Brain microvascular endothelial cell (primary cell): ENCODE measurements at regions not wholly inside any gene's neighbourhood (a gene's known extent, or its start where the extent isn't known, plus 50 kb on each side); places are given as distances from the start of the nearest gene placed in this dataset.

Experiments used
- DNase-seq: peaks from one replicate; pipeline ENCODE4 v3.0.0-alpha.2; 2020
- H3K27ac ChIP-seq: fragments of 250-450 bp; sonication (Bioruptor Pico); 2 replicates; pipeline ENCODE4 v1.5.1; 2020; ENCODE audit warnings: mild to moderate bottlenecking, moderate library complexity
- H3K27me3 ChIP-seq: fragments of 250-450 bp; sonication (Bioruptor Pico); replicated peaks from 2 replicates; pipeline ENCODE4 v1.5.1; 2020; ENCODE audit warnings: mild to moderate bottlenecking
- H3K36me3 ChIP-seq: fragments of 250-450 bp; sonication (Bioruptor Pico); replicated peaks from 2 replicates; pipeline ENCODE4 v1.5.1; 2020; ENCODE audit warnings: mild to moderate bottlenecking
- H3K4me3 ChIP-seq: 2 replicates; pipeline ENCODE4 v1.5.1; 2011; ENCODE audit warnings: low read depth, mild to moderate bottlenecking, control low read depth, low read length, moderate library complexity
- in situ Hi-C: cut with HindIII; loops from 2 replicates; pipeline ENCODE4 v1.10.0; 2017; ENCODE audit warnings: low sequenced_read_pairs, low pct_ligation_motif_present
- TF ChIP-seq, protein P1 (sequence below): IDR thresholded peaks from 2 replicates; pipeline ENCODE4 v1.5.1; 2011; ENCODE audit warnings: low read depth, mild to moderate bottlenecking, moderate library complexity, low read length, control low read depth, inconsistent platforms; ENCODE audit errors: missing control alignments

DNA sequence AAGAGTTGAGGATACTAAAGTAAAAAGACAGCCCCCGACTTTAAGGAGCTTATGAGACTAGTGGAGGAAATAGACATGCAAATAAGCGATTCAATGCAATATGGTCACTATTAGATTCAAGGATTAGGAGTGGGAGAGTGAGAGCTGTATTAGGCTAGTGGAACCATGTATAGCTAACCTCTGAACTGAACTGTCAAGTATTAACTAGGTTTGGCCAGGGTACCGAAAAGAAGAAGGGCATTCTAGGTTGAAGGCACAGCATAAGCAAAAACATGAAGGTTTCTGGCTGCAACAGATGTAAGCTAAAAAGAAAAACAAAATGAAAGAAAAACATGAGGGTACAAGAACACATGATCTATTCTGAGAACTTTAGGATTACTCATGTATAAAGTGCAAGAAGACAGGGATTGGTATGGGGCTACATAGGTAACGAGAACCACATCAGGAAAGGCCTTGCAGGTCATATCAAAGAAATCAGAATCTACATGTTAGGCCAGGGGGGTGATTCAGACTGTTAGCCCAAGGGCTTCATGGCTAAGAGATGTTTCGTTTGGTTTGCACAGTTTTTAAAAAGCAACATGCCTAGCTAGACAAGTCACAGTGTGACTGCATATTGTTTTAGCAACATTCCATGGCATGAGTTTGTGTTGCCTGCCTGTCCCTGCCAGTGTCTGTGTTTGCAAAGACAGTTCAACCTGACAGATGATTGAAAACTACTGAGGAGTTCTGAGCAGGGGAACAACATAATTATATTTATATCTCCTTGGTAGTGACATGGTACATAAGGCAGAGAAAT is 54.4 kb upstream of the HAO2 start:
- DNase-seq, result no peak
- in situ Hi-C loops, result no loop called here
- Histone ChIP-seq H3K27ac (no peak overlapping the region), H3K4me3 (no peak overlapping the region), H3K36me3 (no peaks in the 10 kb centered on the region), H3K27me3 (no peaks in the 10 kb centered on the region)
- TF ChIP-seq, protein P1, sequence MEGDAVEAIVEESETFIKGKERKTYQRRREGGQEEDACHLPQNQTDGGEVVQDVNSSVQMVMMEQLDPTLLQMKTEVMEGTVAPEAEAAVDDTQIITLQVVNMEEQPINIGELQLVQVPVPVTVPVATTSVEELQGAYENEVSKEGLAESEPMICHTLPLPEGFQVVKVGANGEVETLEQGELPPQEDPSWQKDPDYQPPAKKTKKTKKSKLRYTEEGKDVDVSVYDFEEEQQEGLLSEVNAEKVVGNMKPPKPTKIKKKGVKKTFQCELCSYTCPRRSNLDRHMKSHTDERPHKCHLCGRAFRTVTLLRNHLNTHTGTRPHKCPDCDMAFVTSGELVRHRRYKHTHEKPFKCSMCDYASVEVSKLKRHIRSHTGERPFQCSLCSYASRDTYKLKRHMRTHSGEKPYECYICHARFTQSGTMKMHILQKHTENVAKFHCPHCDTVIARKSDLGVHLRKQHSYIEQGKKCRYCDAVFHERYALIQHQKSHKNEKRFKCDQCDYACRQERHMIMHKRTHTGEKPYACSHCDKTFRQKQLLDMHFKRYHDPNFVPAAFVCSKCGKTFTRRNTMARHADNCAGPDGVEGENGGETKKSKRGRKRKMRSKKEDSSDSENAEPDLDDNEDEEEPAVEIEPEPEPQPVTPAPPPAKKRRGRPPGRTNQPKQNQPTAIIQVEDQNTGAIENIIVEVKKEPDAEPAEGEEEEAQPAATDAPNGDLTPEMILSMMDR, result no peak

DNA sequence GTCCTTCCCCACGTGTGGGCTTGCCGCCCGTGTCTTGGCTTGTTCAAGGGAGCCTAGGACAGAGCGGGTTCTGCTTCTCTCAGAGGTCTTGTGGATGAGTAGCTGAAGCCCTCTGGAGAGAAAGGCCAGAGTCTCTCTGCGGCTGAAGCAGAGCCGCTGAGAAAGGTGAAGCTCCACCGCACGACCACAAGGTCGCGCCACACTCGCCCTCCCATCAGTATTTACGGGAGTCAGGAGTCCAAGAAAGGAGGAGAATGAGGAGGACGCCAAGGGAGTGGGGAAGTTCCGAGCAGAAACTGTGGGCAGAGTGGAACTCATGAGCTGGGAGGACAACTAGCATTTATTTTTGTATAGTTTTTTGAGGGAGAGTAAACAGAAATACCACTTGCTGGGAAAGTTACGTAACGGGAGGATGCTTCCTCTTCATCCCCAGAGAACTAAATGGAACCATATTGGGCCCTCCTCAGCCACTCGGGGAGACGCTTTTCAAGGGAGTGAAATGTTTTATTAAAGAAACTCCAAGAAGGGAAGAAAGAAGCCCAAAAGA is 51.6 kb upstream of the HAO2 start:
- no peak for DNase-seq
- Histone ChIP-seq H3K4me3 (no peak overlapping the region), H3K36me3 (no peaks in the 10 kb centered on the region), H3K27me3 (no peaks in the 10 kb centered on the region), H3K27ac (no peak overlapping the region)
- in situ Hi-C loops, result no loop called here
- TF ChIP-seq, protein P1, result peak; percentile 42

DNA sequence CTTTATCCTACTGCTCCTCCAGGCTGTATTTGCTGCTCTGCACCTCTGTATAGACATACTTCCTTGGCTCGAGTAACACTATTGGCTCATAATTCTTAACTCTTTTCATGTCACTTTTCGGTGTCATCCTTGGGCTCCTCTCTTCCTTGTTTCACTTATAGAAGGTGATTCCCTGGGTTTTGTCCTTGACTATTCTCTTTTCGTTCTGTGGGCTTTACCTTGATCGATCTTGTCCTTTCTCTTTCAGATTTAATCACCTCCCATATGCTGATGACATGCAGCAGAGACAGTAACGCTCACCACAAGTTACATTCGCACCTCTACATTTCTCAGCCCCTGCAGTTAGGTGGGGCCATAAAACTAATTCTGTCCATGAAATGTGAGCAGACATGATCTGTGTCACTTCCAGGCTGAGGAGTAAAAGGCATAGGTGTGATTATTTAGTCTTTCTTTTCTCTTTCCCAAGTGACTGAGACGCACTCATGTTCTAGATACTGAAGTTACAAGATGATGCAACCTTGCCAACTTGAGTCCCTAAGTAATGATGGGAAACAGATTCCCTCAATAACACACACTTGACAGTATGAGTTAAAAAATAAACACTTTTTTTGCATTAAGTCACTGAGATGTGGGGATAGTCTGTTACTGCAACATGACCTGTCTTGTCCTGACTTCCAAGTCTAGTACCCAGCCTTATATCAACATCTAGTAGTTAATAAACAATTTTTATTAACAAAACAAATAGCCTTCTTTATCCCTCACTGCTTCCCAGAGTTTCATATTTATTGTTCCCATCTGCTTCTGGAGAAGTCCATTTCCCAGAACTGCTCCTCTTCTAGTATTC is 49.9 kb upstream of the HAO2 start:
- H3K27me3 ChIP-seq, result no peaks in the 10 kb centered on the region
- H3K4me3 ChIP-seq, result no peak overlapping the region
- TF ChIP-seq, protein P1, result no peak
- in situ Hi-C loops, result no loop called here
- no peaks in the 10 kb centered on the region for H3K36me3 ChIP-seq
- H3K27ac ChIP-seq, result no peak overlapping the region
- no peak for DNase-seq
